ENCODE measurements at regions not wholly inside any gene's neighbourhood (a gene's known extent, or its start where the extent isn't known, plus 50 kb on each side); places are given as distances from the start of the nearest gene placed in this dataset.

DNA sequence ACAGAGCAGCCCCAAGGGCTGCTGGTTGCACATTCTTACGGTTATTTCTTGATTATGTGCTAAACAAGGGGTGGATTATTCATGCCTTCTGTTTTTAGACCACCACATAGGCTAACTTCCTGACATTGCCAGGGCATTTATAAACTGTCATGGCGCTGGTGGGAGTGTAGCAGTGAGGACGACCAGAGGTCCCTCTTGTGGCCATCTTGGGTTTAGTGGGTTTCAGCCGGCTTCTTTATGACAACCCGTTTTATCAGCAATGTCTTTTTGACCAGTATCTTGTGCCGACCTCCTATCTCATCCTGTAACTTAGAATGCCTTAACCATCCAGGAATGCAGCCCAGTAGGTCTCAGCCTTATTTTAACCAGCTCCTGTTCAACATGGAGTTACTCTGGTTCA, 212.4 kb upstream of the GRID2 start:
- TF ChIP-seq, protein P1, sequence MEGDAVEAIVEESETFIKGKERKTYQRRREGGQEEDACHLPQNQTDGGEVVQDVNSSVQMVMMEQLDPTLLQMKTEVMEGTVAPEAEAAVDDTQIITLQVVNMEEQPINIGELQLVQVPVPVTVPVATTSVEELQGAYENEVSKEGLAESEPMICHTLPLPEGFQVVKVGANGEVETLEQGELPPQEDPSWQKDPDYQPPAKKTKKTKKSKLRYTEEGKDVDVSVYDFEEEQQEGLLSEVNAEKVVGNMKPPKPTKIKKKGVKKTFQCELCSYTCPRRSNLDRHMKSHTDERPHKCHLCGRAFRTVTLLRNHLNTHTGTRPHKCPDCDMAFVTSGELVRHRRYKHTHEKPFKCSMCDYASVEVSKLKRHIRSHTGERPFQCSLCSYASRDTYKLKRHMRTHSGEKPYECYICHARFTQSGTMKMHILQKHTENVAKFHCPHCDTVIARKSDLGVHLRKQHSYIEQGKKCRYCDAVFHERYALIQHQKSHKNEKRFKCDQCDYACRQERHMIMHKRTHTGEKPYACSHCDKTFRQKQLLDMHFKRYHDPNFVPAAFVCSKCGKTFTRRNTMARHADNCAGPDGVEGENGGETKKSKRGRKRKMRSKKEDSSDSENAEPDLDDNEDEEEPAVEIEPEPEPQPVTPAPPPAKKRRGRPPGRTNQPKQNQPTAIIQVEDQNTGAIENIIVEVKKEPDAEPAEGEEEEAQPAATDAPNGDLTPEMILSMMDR (optimal IDR thresholded peaks at IDR 0.05 in 1 of 3, IDR thresholded peaks at IDR 0.05 in 1 of 3, conservative IDR thresholded peaks at IDR 0.05 in 1 of 3; ENCODE audit: extremely low read depth in 1 of 3, insufficient read depth in 2 of 3, low read length in 3 of 3): no peak
- no peak for TF ChIP-seq EZH2 (IDR thresholded peaks at IDR 0.05; ENCODE audit: low read length)
